Stimulated activated naive B cell treated with anti-CD40 and anti-IgM and Interleukin-4, amounts not matched to agents 10 μg/mL and 1 μg/mL and 100 μg/mL, for 72 hours (primary cell): ENCODE measurements at regions not wholly inside any gene's neighbourhood (a gene's known extent, or its start where the extent isn't known, plus 50 kb on each side); places are given as distances from the start of the nearest gene placed in this dataset.

Experiments
- ATAC-seq, 2 donors: fragments of 150-1000 bp; cut with Tn5 transposase; replicated peaks; 2 replicates each; pipeline ENCODE4 v1.10.0; 2021; ENCODE audit warnings: moderate library complexity in 1 of 2
- DNase-seq: peaks from one replicate; pipeline ENCODE4 v3.0.0; 2021
- H3K27ac Mint-ChIP-seq: one replicate; pipeline ENCODE4 v1.8.0; 2022; ENCODE audit warnings: mild to moderate bottlenecking, mixed read lengths
- H3K27me3 Mint-ChIP-seq, 2 donors: one replicate each; pipeline ENCODE4 v1.8.0; 2022; ENCODE audit warnings: mixed read lengths in 2 of 2
- H3K36me3 Mint-ChIP-seq, 2 donors: one replicate each; pipeline ENCODE4 v1.8.0; 2022; ENCODE audit warnings: mixed read lengths in 2 of 2, mild to moderate bottlenecking in 1 of 2
- H3K4me1 Mint-ChIP-seq, 2 donors: one replicate each; pipeline ENCODE4 v1.8.0; 2022; ENCODE audit warnings: mixed read lengths in 2 of 2, mild to moderate bottlenecking in 1 of 2
- H3K4me3 Mint-ChIP-seq, 2 donors: one replicate each; pipeline ENCODE4 v1.8.0; 2022; ENCODE audit warnings: mild to moderate bottlenecking in 2 of 2, mixed read lengths in 2 of 2, moderate library complexity in 1 of 2
- H3K9me3 Mint-ChIP-seq, 2 donors: one replicate each; pipeline ENCODE4 v1.8.0; 2022; ENCODE audit warnings: mixed read lengths in 2 of 2, mild to moderate bottlenecking in 1 of 2

DNA sequence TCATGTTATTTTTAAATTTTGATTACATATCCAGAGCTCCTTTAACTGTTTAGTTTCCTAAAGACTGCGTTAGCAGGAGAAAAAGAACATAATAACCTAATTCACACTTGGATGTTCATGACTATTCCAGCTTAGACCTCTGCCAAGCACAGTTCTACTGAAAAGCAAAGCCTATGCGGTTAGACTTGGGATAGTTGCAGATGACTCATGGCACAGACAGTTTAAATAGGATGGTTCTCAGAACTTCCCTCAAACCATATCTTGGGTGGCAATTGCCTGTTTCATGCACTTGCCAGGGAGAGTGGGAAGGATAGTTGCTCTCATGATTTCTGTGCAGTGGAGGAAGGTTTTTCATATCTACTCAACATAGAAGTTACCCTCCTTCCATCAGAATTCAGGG, 149.7 kb upstream of the KLHL29 start:
- H3K4me1 Mint-ChIP-seq: no peaks in the 10 kb centered on the region
- no peaks in the 10 kb centered on the region for H3K36me3 Mint-ChIP-seq
- DNase-seq (no peak), ATAC-seq (no peak)
- H3K9me3 Mint-ChIP-seq: peaks cover 3 to 4% of the 10 kb centered on the region in 2 donors
- peaks cover 0 to 4% of the 10 kb centered on the region in 2 donors for H3K27me3 Mint-ChIP-seq
- H3K27ac Mint-ChIP-seq: no peak overlapping the region
- H3K4me3 Mint-ChIP-seq: no peak overlapping the region

DNA sequence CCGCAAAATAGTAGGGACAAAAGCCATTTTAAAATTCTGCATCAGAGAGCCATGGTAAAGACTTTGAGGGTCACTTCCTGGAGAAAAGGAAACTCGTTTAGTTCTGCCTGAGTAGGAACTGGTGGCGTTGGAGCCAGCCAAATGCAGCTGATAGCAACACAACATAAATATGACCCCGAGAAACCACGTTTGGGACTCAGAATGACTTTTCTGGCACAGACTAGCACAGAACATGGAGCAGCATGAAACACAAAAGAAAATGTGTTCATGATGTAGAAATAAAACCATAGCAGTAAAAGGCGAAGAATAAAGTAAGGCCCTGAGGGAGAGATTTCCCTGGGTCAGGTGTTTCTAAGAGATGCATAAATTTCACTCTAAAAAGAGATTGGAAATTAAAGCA, 149.2 kb upstream of the KLHL29 start:
- H3K4me1 Mint-ChIP-seq: no peaks in the 10 kb centered on the region
- DNase-seq (no peak), ATAC-seq (no peak)
- H3K27me3 Mint-ChIP-seq: peaks cover 0 to 4% of the 10 kb centered on the region in 2 donors
- H3K9me3 Mint-ChIP-seq: peaks cover 2 to 3% of the 10 kb centered on the region in 2 donors
- H3K27ac Mint-ChIP-seq: no peak overlapping the region
- H3K4me3 Mint-ChIP-seq: no peak overlapping the region
- H3K36me3 Mint-ChIP-seq: no peaks in the 10 kb centered on the region

DNA sequence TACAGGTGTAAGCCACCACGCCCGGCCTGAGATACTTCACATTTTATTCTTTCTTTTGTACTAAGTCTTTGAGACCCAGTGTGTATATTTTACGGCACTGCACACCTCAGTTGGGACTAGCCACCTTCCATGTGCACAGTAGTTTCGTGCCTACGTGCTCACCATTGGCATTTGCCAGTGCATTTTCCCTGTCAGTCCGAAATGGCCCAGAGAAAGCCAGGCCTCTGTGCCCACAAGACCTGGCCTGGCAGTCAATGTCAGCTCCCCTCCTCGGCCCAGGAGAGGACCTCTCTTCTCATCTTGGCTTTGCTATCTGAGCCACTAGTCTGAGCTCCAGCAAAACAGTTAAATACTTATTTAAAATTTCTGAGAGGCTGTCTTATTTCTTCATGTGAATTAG, 147.8 kb upstream of the KLHL29 start:
- Mint-ChIP-seq H3K4me1 (no peaks in the 10 kb centered on the region), H3K9me3 (no peaks in the 10 kb centered on the region), H3K36me3 (no peaks in the 10 kb centered on the region), H3K4me3 (no peak overlapping the region), H3K27ac (no peak overlapping the region), H3K27me3 (peaks cover 0 to 4% of the 10 kb centered on the region in 2 donors)
- DNase-seq (no peak), ATAC-seq (no peak)

DNA sequence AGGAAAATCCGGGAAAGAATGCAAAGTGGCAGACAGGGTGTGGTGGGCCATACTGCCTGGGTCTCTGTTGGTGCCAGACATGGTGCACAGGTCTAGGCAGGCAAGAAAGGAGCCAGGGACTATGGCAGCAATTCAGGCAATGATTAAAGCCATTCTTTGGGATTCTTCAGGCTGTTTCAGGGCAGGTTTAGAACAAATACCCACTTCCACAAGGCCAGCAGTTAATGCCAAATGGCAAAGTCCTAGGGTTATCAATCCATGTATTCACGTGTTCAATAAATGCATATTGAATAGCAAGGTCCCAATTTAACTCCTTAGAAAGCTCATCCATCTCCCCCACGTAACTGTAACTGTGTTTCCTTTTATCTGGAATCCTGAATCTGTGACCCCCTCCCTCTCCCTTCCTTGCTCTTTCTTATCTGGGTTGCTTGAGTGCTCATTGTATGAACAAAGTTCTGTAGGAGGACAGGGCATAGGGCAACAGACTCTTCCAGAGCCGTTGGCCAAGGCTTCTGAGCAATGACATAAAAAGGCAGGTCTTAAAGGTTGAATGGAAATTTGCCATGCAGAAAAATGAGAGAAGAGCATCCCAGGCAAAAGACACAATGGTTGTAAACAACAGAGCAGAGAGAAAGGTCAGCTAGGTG, 146.8 kb upstream of the KLHL29 start:
- no peak overlapping the region for H3K27ac Mint-ChIP-seq
- ATAC-seq: no peak

DNA sequence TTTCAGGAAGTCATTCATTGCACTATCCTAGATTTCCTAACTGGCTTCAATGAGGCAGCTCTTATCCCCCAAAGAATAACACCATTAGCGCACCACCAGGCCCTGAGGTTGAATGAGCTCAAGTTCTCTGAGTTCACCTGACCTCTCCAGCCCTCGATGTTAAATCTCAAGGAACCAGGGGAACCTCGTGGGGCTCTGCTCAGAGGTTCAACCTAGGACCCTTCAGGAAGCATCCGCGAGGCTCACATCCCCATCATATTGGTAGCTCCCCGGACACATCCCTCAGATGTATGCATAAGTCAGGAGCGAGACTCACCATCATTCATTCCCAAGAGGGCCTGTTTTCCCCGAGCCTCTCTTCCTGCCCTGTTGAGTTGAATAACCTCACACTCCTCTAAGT, 145.6 kb upstream of the KLHL29 start:
- Mint-ChIP-seq H3K4me3 (no peak overlapping the region), H3K36me3 (no peaks in the 10 kb centered on the region), H3K27me3 (peaks cover 0 to 4% of the 10 kb centered on the region in 2 donors), H3K9me3 (no peaks in the 10 kb centered on the region), H3K27ac (no peak overlapping the region), H3K4me1 (no peaks in the 10 kb centered on the region)
- ATAC-seq: no peak
- DNase-seq: no peak

More for the DNA sequence above, 146.8 kb upstream of the KLHL29 start:
- Mint-ChIP-seq H3K4me3 (no peak overlapping the region), H3K27me3 (peaks cover 0 to 4% of the 10 kb centered on the region in 2 donors), H3K4me1 (no peaks in the 10 kb centered on the region), H3K9me3 (no peaks in the 10 kb centered on the region), H3K36me3 (no peaks in the 10 kb centered on the region)
- no peak for DNase-seq

DNA sequence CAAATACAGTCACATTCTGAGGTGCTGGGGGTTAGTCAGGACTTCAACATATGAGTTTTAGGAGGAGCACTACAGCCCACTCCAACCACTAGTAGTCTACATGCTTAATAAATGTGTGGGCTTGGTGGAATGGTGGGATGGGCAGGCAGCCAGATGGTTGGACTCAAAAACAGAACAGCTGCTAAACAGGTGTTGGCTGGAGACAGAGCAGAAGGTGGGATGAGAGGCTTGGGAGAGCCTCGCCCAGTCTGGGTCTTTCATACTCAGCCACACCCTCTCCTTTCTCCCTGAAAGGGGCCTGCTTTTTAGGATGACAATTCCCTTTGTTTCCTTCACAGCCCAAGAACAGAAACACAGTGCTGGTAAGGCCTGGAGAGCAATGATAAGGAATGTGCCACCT, 143.9 kb upstream of the KLHL29 start:
- peaks cover 0 to 4% of the 10 kb centered on the region in 2 donors for H3K27me3 Mint-ChIP-seq
- no peaks in the 10 kb centered on the region for H3K36me3 Mint-ChIP-seq
- ATAC-seq (no peak), DNase-seq (no peak)
- H3K9me3 Mint-ChIP-seq: no peaks in the 10 kb centered on the region
- H3K27ac Mint-ChIP-seq: no peak overlapping the region
- no peak overlapping the region for H3K4me3 Mint-ChIP-seq
- H3K4me1 Mint-ChIP-seq: no peaks in the 10 kb centered on the region

DNA sequence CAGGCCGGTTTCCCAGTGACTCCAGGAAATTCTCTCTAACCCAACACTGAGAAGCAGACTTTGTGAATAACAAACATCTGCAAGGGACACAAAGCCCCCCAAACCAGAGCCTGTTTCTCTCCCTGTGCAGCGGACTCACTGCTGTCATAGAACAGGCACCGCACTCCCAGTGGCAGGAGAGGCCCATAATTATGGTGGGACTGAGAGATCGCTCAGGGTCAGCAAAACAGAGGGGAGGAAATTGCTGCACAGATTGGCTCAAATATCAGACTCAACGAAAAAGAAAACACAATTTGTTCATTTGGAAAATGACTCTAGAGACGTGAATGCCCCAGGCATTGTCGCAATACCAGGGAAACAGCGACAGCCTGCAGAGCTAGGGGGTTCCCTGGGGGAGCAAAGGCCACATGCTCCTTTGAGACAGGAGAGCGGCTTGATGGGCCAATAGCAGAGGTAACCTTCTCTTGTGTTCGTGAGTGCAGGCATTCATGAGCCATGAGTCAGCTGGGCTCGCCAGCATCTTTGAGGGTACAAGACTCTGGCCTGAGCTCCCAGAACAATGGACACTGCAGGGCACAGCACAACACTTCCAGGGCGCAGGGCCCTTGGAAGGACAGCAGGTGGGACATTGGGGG, 143.3 kb upstream of the KLHL29 start:
- Mint-ChIP-seq H3K4me3 (no peak overlapping the region), H3K4me1 (no peaks in the 10 kb centered on the region), H3K9me3 (no peaks in the 10 kb centered on the region), H3K27me3 (peaks cover 0 to 4% of the 10 kb centered on the region in 2 donors), H3K36me3 (no peaks in the 10 kb centered on the region), H3K27ac (no peak overlapping the region)
- ATAC-seq (no peak), DNase-seq (no peak)

DNA sequence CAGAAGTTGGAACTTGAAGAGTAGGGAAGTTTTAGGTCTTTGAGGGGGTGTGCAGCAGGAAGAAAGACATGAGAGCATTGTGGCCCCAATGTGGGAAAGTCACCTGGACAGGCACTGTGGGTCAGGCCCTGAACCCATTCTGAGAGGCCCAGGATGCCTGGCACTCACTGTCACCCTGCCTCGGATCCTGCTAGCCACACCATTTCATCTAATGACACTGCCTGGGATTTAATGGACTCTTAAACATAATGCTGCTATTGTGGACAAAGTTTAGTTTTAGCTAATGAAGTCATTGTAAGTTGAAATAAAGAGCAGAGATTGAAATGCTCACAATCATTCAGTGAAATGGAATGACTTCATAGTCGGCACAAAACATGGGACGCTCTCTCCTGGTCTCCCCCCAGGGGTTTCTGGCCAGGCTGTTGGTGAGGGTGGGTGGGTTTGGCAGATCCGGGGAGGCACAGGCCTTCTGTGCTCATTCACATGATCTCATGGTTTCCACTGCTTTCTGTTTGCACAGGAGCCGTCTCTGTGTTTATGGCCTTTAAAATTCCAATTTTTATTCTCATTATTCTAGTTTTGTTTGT, 141.8 kb upstream of the KLHL29 start:
- ATAC-seq (no peak), DNase-seq (no peak)
- Mint-ChIP-seq H3K36me3 (no peaks in the 10 kb centered on the region), H3K27me3 (peaks cover 0 to 4% of the 10 kb centered on the region in 2 donors), H3K4me3 (no peak overlapping the region), H3K4me1 (no peaks in the 10 kb centered on the region), H3K9me3 (no peaks in the 10 kb centered on the region), H3K27ac (no peak overlapping the region)

DNA sequence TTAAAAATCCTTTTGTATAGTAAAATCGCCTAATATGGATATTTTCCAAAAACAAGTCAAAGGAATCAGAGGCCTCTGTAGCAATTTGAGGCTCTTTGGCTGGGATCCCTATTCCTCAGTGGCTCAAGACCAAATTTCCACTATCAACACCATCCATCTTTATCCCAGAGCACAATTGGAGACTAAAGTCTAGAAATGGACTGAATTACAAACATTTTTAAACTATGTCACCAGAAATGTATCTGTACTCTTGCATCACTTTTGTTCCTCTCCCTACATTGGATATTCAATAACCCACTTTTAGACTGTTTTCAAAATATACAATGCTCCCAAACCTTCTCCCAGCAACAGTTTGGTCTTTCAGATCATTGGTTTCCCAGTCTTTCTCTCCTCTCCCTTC, 140.4 kb upstream of the KLHL29 start:
- no peaks in the 10 kb centered on the region for H3K36me3 Mint-ChIP-seq
- no peak for DNase-seq
- H3K4me1 Mint-ChIP-seq: no peaks in the 10 kb centered on the region
- H3K27ac Mint-ChIP-seq: no peak overlapping the region
- ATAC-seq: no peak
- H3K4me3 Mint-ChIP-seq: no peak overlapping the region
- H3K27me3 Mint-ChIP-seq: peaks cover 0 to 3% of the 10 kb centered on the region in 2 donors
- H3K9me3 Mint-ChIP-seq: no peaks in the 10 kb centered on the region

DNA sequence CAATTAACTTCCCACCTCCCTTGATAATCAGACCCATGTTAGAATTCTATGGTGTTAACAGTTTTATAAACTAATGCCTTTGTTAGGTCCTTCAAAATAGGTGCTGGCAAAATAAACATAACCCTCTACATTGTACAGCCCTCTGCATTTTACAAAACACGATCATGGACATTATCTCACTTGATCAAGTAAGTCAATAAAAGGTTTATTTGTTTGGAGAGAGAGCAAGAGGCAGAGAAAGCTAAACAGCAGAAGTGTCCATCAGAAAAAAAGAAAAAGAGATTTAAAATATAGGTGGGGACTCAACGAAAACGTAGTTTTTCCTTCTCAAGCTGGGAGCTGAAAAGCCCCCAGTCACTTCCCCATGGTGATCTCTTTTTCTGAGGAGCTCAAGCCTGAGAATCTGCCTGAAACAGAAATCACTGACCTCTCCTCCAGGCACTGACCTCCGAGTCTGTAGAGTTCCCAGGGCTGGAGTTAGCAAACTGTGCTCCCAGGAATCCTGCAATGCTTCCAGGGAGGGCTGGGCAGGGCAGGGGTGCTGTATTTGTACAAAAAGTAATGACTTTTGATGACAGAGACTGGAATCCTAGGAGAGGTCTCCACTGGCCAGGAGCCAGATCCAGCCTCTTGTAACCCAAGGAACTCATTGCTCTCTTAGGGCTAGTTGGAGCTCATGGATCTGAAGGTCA, 137.8 kb upstream of the KLHL29 start:
- no peak overlapping the region for H3K4me3 Mint-ChIP-seq
- H3K27ac Mint-ChIP-seq: no peak overlapping the region
- DNase-seq (no peak), ATAC-seq (no peak)
- H3K9me3 Mint-ChIP-seq: no peaks in the 10 kb centered on the region
- H3K27me3 Mint-ChIP-seq: peaks cover 4 to 11% of the 10 kb centered on the region in 2 donors
- H3K36me3 Mint-ChIP-seq: no peaks in the 10 kb centered on the region
- no peaks in the 10 kb centered on the region for H3K4me1 Mint-ChIP-seq

DNA sequence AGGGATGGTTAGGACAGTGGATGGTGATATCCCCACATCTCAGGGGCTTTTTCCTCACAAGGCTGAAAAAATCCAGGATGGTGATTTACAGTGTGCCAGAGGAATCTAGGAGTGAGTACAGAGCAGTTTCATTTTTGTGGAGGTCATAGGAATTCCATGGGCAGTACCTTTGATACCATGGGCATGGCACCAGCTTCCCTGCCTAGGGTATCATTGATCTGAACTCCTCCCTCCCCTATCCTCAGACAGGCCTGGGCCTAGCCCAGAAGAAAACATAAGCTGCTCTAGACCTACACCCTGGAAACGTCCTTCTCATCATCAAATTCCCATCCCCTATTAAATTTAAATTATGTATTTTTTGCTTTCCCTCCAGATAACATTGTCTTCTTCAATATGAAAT, 136.3 kb upstream of the KLHL29 start:
- no peaks in the 10 kb centered on the region for H3K4me1 Mint-ChIP-seq

DNA sequence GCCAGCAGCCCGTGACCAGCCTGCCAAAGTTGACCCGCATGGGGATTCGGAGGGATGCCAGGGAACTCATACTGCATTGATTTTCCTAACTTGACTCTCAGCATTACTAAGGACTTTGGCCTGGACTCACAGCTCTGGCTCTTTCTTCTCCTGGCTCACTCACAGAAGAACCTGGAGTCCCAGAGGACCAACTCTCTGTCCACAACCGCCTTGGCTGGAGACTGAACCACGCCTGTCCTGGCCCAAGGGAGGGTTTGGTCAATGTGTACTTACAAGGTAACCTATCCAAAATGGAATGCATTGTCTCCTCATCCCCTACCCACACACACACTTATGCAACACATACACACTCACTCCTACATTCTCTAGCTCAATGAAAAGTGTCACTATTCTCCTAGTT, 135.6 kb upstream of the KLHL29 start:
- H3K4me1 Mint-ChIP-seq: no peaks in the 10 kb centered on the region
- no peak for DNase-seq
- H3K4me3 Mint-ChIP-seq: no peak overlapping the region
- H3K9me3 Mint-ChIP-seq: no peaks in the 10 kb centered on the region
- no peak for ATAC-seq
- peaks cover 4 to 11% of the 10 kb centered on the region in 2 donors for H3K27me3 Mint-ChIP-seq
- no peak overlapping the region for H3K27ac Mint-ChIP-seq
- no peaks in the 10 kb centered on the region for H3K36me3 Mint-ChIP-seq

More for the DNA sequence above, 136.3 kb upstream of the KLHL29 start:
- Mint-ChIP-seq H3K4me3 (no peak overlapping the region), H3K27ac (no peak overlapping the region), H3K27me3 (peaks cover 4 to 11% of the 10 kb centered on the region in 2 donors), H3K9me3 (no peaks in the 10 kb centered on the region), H3K36me3 (no peaks in the 10 kb centered on the region)
- ATAC-seq (no peak), DNase-seq (no peak)

DNA sequence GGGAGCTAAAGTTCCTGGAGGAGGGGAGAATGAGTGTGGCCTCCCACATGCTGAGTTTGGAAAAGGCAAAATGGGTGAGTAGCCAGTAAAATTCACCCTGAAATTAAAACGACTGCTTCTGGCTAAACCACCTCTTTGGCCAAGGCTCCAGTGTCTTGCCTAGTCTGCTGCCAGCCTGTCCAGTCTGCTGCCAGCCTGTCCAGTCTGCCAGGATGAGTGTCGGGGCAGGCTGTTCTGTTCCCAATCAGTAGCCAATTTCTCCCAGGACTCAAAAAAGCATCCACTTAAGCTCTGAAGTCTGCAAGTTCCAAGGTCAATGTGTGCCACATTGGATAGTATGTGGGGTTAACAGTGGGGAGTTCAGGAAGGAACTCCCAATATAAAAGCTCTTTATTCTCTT, 134.6 kb upstream of the KLHL29 start:
- H3K27me3 Mint-ChIP-seq: peaks cover 4 to 11% of the 10 kb centered on the region in 2 donors
- H3K27ac Mint-ChIP-seq: no peak overlapping the region
- H3K36me3 Mint-ChIP-seq: no peaks in the 10 kb centered on the region
- H3K9me3 Mint-ChIP-seq: no peaks in the 10 kb centered on the region
- DNase-seq (no peak), ATAC-seq (no peak)
- H3K4me3 Mint-ChIP-seq: no peak overlapping the region
- H3K4me1 Mint-ChIP-seq: no peaks in the 10 kb centered on the region

DNA sequence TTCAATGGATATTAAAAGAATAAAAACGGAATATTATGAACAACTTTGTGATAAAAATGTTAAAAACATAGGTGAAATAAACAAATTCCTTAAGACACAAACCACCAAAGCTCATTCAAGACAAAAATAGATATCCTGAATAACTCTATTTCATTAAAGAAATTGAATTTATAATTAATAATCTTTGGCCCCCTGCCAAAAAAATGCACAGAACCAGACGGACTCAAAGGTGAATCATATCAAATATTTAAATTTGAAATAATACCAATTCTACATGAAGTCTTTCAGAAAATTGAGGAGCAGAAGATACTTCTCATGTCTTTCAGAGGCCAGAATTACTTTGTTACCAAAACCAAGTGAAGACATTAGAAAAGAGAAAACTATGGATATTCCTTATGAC, 128.3 kb upstream of the KLHL29 start:
- no peak overlapping the region for H3K4me3 Mint-ChIP-seq
- no peaks in the 10 kb centered on the region for H3K4me1 Mint-ChIP-seq
- no peaks in the 10 kb centered on the region for H3K9me3 Mint-ChIP-seq
- no peaks in the 10 kb centered on the region for H3K36me3 Mint-ChIP-seq
- no peak for ATAC-seq
- peaks cover 0 to under 1% of the 10 kb centered on the region in 2 donors for H3K27me3 Mint-ChIP-seq
- DNase-seq: no peak
- no peak overlapping the region for H3K27ac Mint-ChIP-seq

DNA sequence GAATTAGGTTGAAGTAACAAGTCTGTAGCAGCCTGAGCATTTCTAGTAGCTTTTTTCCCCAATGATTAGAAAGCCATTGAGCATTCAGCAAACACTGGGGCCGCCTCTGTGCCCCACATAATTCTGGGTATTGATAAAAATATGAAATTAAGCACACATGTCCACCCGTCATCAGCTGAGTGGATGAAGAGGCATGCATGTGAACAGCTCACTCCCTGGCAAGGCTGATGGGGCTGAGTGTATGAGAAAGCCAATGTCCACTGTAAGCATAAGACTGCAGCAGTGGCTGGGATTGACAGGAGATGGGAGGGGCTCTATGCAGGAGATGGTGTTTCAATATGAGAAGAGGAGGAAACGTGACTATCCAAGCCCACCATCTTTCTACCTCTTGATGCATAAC, 124.4 kb upstream of the KLHL29 start:
- DNase-seq: no peak
- no peaks in the 10 kb centered on the region for H3K4me1 Mint-ChIP-seq
- no peak overlapping the region for H3K27ac Mint-ChIP-seq
- H3K4me3 Mint-ChIP-seq: no peak overlapping the region
- H3K27me3 Mint-ChIP-seq: no peaks in the 10 kb centered on the region
- ATAC-seq: no peak
- no peaks in the 10 kb centered on the region for H3K36me3 Mint-ChIP-seq
- H3K9me3 Mint-ChIP-seq: no peaks in the 10 kb centered on the region
